PC-3 (cell line): ENCODE measurements at regions not wholly inside any gene's neighbourhood (a gene's known extent, or its start where the extent isn't known, plus 50 kb on each side); places are given as distances from the start of the nearest gene placed in this dataset.

Experiments
- CTCF ChIP-seq: fragments of 300-600 bp; sonication (generic); conservative IDR thresholded peaks from 2 replicates; pipeline ENCODE4 v1.5.1; 2017; ENCODE audit warnings: antibody characterized with exemption, low read depth, mild to moderate bottlenecking, low read length
- EZH2 ChIP-seq: fragments of 300-600 bp; sonication (generic); IDR thresholded peaks from one replicate; pipeline ENCODE4 v1.6.1; 2017; ENCODE audit warnings: antibody characterized with exemption, mild to moderate bottlenecking, low read length; ENCODE audit not compliant: unreplicated experiment
- EZH2phosphoT487 ChIP-seq: fragments of 300-600 bp; sonication (generic); IDR thresholded peaks from 2 replicates; pipeline ENCODE4 v1.6.1; 2018; ENCODE audit warnings: mild to moderate bottlenecking, antibody characterized with exemption, low read length, borderline replicate concordance

- TF ChIP-seq CTCF (no peak), EZH2phosphoT487 (no peak), EZH2 (no peak)
Measured at GRCh38 chr4:126354784-126355183, 1040.0 kb downstream of the FAT4 start.
